Calu3 (cell line): ENCODE measurements at regions not wholly inside any gene's neighbourhood (a gene's known extent, or its start where the extent isn't known, plus 50 kb on each side); places are given as distances from the start of the nearest gene placed in this dataset.

Source experiments
- BruUV-seq: library from RNA; stranded (reverse); fragments of 400-500 nt; replicated peaks from 2 replicates; lab custom pipeline; 2021; lab: Mats Ljungman, UMichigan
- CTCF ChIA-PET: fragments of 300-600 bp; sonication (Branson Sonifier 250); formaldehyde crosslinking; loops from one replicate; lab custom pipeline; 2022; ENCODE audit warnings: antibody characterized with exemption; lab: Charles Lee
- DNase-seq: peaks from one replicate; pipeline ENCODE4 v3.0.0; 2022
- H3K27ac Mint-ChIP-seq: one replicate; pipeline ENCODE4 v1.8.0; 2022; ENCODE audit warnings: mixed read lengths; ENCODE audit not compliant: unreplicated experiment
- H3K27me3 Mint-ChIP-seq: one replicate; pipeline ENCODE4 v1.8.0; 2022; ENCODE audit warnings: mixed read lengths; ENCODE audit not compliant: unreplicated experiment
- H3K36me3 Mint-ChIP-seq: one replicate; pipeline ENCODE4 v1.8.0; 2022; ENCODE audit warnings: mild to moderate bottlenecking, moderate library complexity, mixed read lengths; ENCODE audit not compliant: insufficient read depth, unreplicated experiment
- H3K4me1 Mint-ChIP-seq: one replicate; pipeline ENCODE4 v1.8.0; 2022; ENCODE audit warnings: mild to moderate bottlenecking, low read depth, mixed read lengths; ENCODE audit not compliant: unreplicated experiment
- H3K4me3 Mint-ChIP-seq: one replicate; pipeline ENCODE4 v1.8.0; 2022; ENCODE audit warnings: mild to moderate bottlenecking, low read depth, moderate library complexity, mixed read lengths; ENCODE audit not compliant: unreplicated experiment
- H3K9me3 Mint-ChIP-seq: one replicate; pipeline ENCODE4 v1.8.0; 2022; ENCODE audit warnings: low read depth, mixed read lengths; ENCODE audit not compliant: unreplicated experiment
- intact Hi-C: fragments of 100-400 bp; cut with micrococcal nuclease; formaldehyde crosslinking; loops from one replicate; pipeline ENCODE4 v1.10.0; 2022; ENCODE audit not compliant: unreplicated experiment
- TF ChIP-seq, protein P1 (sequence below): fragments of 200-600 bp; IDR thresholded peaks from one replicate; pipeline ENCODE4 v1.8.0; 2022; ENCODE audit warnings: antibody characterized with exemption; ENCODE audit not compliant: unreplicated experiment

DNA sequence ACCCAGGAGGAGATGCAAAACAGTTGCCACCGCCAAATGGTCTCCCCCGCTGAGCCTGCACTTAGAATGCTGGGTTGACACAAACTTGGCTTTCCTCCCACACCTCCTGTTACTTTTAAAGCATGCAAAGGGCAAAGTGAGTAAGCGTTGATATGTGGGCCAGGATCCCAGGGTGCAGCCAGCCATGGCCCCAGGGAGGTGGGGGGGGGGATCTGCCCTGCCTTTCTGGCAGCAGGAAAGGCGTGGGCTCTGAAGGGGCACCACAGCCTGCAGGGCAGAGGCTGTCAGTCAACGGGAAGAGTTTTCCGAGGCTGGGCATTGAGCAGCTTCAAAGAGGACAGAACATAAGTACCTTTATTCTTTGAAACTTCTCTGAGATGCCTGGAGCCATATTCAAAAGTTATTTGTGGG lies 142.3 kb downstream of the ABCC12 start:
- Mint-ChIP-seq H3K27me3 (peaks cover 33% of the 10 kb centered on the region), H3K4me3 (no peak overlapping the region), H3K9me3 (no peaks in the 10 kb centered on the region), H3K36me3 (no peaks in the 10 kb centered on the region), H3K27ac (no peak overlapping the region), H3K4me1 (peaks cover 8% of the 10 kb centered on the region)
- no peak for DNase-seq
- BruUV-seq = no TSS peak
- intact Hi-C loops = no loop called here
- CTCF ChIA-PET = interaction anchor here (0.7 to 1.1 kb wide), 2 partner anchors 17 to 493 kb away, joined by 3 read pairs; no protein-coding TSS in a partner anchor
- TF ChIP-seq, protein P1, sequence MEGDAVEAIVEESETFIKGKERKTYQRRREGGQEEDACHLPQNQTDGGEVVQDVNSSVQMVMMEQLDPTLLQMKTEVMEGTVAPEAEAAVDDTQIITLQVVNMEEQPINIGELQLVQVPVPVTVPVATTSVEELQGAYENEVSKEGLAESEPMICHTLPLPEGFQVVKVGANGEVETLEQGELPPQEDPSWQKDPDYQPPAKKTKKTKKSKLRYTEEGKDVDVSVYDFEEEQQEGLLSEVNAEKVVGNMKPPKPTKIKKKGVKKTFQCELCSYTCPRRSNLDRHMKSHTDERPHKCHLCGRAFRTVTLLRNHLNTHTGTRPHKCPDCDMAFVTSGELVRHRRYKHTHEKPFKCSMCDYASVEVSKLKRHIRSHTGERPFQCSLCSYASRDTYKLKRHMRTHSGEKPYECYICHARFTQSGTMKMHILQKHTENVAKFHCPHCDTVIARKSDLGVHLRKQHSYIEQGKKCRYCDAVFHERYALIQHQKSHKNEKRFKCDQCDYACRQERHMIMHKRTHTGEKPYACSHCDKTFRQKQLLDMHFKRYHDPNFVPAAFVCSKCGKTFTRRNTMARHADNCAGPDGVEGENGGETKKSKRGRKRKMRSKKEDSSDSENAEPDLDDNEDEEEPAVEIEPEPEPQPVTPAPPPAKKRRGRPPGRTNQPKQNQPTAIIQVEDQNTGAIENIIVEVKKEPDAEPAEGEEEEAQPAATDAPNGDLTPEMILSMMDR = no peak

DNA sequence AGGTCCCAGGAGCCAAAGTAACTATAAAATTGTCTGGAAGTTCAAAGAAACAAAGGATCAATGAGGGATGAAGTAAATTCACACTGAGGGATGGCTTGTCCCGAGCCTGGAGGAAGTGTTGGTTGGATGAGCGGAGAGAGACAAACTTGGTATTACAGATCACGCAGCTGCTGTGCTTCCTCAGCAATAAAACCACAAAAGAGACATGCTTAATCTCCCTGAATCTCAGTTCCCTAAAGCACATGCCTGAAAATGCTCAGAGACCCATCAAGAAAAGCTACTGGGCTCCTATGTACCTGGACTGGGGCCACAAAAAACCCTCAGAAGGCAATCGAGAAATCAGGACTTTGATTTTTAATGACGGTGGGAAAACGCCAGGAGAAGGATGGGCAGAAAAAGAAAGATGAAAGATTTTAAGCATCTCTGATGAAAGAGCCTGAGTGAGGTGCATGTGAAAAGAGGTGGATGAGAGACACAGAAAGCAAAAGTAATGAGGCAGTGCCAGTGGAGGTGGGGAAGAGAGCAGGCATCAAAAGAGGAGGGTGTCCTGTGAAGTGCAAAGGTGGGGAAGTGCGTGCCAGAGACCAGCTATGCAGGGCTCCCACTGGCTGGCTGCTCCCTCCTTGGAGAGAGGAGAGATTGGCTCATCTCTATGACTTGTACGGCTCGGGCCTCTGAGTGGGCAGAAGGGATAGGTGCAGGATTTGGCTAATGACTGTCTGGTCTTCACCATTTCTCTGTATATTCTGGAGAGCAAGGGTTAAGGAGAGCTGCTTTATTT lies 143.7 kb downstream of the ABCC12 start:
- TF ChIP-seq, protein P1 = no peak
- BruUV-seq = no TSS peak
- H3K9me3 Mint-ChIP-seq = no peaks in the 10 kb centered on the region
- H3K27me3 Mint-ChIP-seq = peaks cover 41% of the 10 kb centered on the region
- DNase-seq = no peak
- H3K36me3 Mint-ChIP-seq = no peaks in the 10 kb centered on the region
- H3K4me1 Mint-ChIP-seq = peaks cover 8% of the 10 kb centered on the region
- intact Hi-C loops = no loop called here
- no peak overlapping the region for H3K4me3 Mint-ChIP-seq
- CTCF ChIA-PET = interaction anchor here (1.1 kb wide), 1 partner anchor 18 kb away, joined by 3 read pairs; no protein-coding TSS in a partner anchor
- H3K27ac Mint-ChIP-seq = no peak overlapping the region

DNA sequence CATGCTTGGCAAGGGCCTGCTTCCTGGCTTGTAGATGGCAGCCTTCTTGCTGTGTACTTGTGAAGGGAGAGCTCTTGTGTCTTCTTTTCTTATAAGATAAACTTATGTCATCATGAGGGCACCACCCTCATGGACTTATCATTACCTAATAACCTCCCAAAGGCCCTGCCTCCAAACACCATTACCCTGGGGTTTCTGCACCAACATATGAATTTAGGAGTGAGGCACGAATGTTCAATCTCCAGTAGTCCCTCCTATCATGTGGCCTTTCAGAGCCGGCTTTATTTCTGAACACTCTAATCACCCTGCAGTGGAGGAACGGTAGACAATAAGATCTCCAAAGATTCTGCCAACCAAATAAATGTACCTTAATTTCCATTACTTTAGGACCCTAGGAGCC lies 144.3 kb downstream of the ABCC12 start:
- intact Hi-C loops = no loop called here
- DNase-seq = no peak
- TF ChIP-seq, protein P1 = no peak
- H3K36me3 Mint-ChIP-seq = no peaks in the 10 kb centered on the region
- H3K27ac Mint-ChIP-seq = no peak overlapping the region
- BruUV-seq = no TSS peak
- peaks cover 47% of the 10 kb centered on the region for H3K27me3 Mint-ChIP-seq
- CTCF ChIA-PET = no interaction called here
- no peak overlapping the region for H3K4me3 Mint-ChIP-seq
- H3K9me3 Mint-ChIP-seq = peaks cover under 1% of the 10 kb centered on the region
- H3K4me1 Mint-ChIP-seq = peaks cover 8% of the 10 kb centered on the region

DNA sequence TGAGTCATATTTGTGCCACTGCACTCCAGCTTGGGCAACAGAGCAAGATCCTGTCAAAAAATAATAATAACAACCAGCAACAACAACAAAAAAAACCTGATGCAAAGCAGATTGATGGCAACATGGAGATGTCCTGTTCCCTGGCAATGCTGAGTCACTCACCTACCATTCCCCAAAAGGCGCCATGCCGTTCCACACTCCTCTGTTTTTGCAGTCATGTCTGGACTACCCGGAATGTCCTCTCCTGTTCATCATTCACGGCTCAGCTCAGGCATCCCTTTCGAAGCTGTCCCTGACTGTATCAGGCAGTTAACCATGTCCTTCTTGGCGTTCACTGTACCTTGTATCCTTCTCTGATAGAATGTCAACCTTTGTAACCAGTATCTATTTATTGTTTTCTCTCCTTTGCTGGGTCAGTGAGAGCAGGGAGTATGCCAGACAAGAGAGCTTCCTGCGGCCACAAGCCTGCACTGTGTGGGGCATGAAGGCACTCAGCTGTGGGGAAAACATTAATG lies 147.7 kb downstream of the ABCC12 start:
- TF ChIP-seq, protein P1 = no peak
- BruUV-seq = no TSS peak
- no peaks in the 10 kb centered on the region for H3K36me3 Mint-ChIP-seq
- intact Hi-C loops = no loop called here
- DNase-seq = no peak
- peaks cover 3% of the 10 kb centered on the region for H3K9me3 Mint-ChIP-seq
- CTCF ChIA-PET = interaction anchor here (0.6 kb wide), 1 partner anchor 258 kb away, joined by 3 read pairs; no protein-coding TSS in a partner anchor
- peaks cover 72% of the 10 kb centered on the region for H3K27me3 Mint-ChIP-seq
- H3K4me3 Mint-ChIP-seq = no peak overlapping the region
- no peaks in the 10 kb centered on the region for H3K4me1 Mint-ChIP-seq
- H3K27ac Mint-ChIP-seq = no peak overlapping the region
